ENCODE measurements at regions not wholly inside any gene's neighbourhood (a gene's known extent, or its start where the extent isn't known, plus 50 kb on each side); places are given as distances from the start of the nearest gene placed in this dataset.

- 96% methylated on average over 4 of the region's 4 CpGs for WGBS, 2 experiments
Observed at GRCh38 chr11:91244912-91245311, 979.7 kb upstream of the FAT3 start.

GRCh38 chr11:91243630-91244029, 981.0 kb upstream of the FAT3 start:
- Histone ChIP-seq H3K27me3 (ENCODE audit: control insufficient read depth, insufficient read depth, low read length, poor library complexity, severe bottlenecking) (no peaks in the 10 kb centered on the region), H3K4me1 (ENCODE audit: control insufficient read depth, insufficient read depth, low read length) (no peaks in the 10 kb centered on the region), H3K4me3 (ENCODE audit: insufficient read depth, low read depth, low read length) (no peak overlapping the region), H3K36me3 (ENCODE audit: control insufficient read depth, insufficient read depth, low read length) (no peaks in the 10 kb centered on the region), H3K9me3 (ENCODE audit: control insufficient read depth, low read length) (no peaks in the 10 kb centered on the region), H3K27ac (ENCODE audit: insufficient read depth, low read depth, low read length, poor library complexity, severe bottlenecking) (no peak overlapping the region)
- 94 to 100% methylated on average over 1 to 2 of the region's 2 CpGs for WGBS, 2 experiments

More at GRCh38 chr11:91244912-91245311, 979.7 kb upstream of the FAT3 start:
- Histone ChIP-seq H3K9me3 (ENCODE audit: control insufficient read depth, low read length) (no peaks in the 10 kb centered on the region), H3K4me1 (ENCODE audit: control insufficient read depth, insufficient read depth, low read length) (no peaks in the 10 kb centered on the region), H3K4me3 (ENCODE audit: insufficient read depth, low read depth, low read length) (no peak overlapping the region), H3K27ac (ENCODE audit: insufficient read depth, low read depth, low read length, poor library complexity, severe bottlenecking) (no peak overlapping the region), H3K36me3 (ENCODE audit: control insufficient read depth, insufficient read depth, low read length) (no peaks in the 10 kb centered on the region), H3K27me3 (ENCODE audit: control insufficient read depth, insufficient read depth, low read length, poor library complexity, severe bottlenecking) (no peaks in the 10 kb centered on the region)

- Histone ChIP-seq H3K27ac (ENCODE audit: insufficient read depth, low read depth, low read length, poor library complexity, severe bottlenecking) (no peak overlapping the region), H3K4me3 (ENCODE audit: insufficient read depth, low read depth, low read length) (no peak overlapping the region), H3K27me3 (ENCODE audit: control insufficient read depth, insufficient read depth, low read length, poor library complexity, severe bottlenecking) (no peaks in the 10 kb centered on the region), H3K4me1 (ENCODE audit: control insufficient read depth, insufficient read depth, low read length) (no peaks in the 10 kb centered on the region), H3K9me3 (ENCODE audit: control insufficient read depth, low read length) (no peaks in the 10 kb centered on the region), H3K36me3 (ENCODE audit: control insufficient read depth, insufficient read depth, low read length) (no peaks in the 10 kb centered on the region)
- 100% methylated on average over 2 of the region's 3 CpGs; no CpG with 5 or more reads in 1 of the 2 experiments for WGBS, 2 experiments
Observed at GRCh38 chr11:91243051-91243450, 981.6 kb upstream of the FAT3 start.

GRCh38 chr11:91241226-91241625, 983.4 kb upstream of the FAT3 start:
- no peaks in the 10 kb centered on the region for H3K27me3 ChIP-seq (ENCODE audit: control insufficient read depth, insufficient read depth, low read length, poor library complexity, severe bottlenecking)
- WGBS, 2 experiments, result 92 to 96% methylated on average over 3 of the region's 3 CpGs
- no peaks in the 10 kb centered on the region for H3K4me1 ChIP-seq (ENCODE audit: control insufficient read depth, insufficient read depth, low read length)

GRCh38 chr11:91239359-91239758, 985.3 kb upstream of the FAT3 start:
- no peaks in the 10 kb centered on the region for H3K36me3 ChIP-seq (ENCODE audit: control insufficient read depth, insufficient read depth, low read length)
- 85 to 100% methylated on average over 2 of the region's 2 CpGs for WGBS, 2 experiments
- H3K4me3 ChIP-seq (ENCODE audit: insufficient read depth, low read depth, low read length), result no peak overlapping the region
- no peaks in the 10 kb centered on the region for H3K9me3 ChIP-seq (ENCODE audit: control insufficient read depth, low read length)
- no peaks in the 10 kb centered on the region for H3K27me3 ChIP-seq (ENCODE audit: control insufficient read depth, insufficient read depth, low read length, poor library complexity, severe bottlenecking)
- no peaks in the 10 kb centered on the region for H3K4me1 ChIP-seq (ENCODE audit: control insufficient read depth, insufficient read depth, low read length)
- H3K27ac ChIP-seq (ENCODE audit: insufficient read depth, low read depth, low read length, poor library complexity, severe bottlenecking), result no peak overlapping the region

More at GRCh38 chr11:91241226-91241625, 983.4 kb upstream of the FAT3 start:
- no peaks in the 10 kb centered on the region for H3K9me3 ChIP-seq (ENCODE audit: control insufficient read depth, low read length)
- H3K27ac ChIP-seq (ENCODE audit: insufficient read depth, low read depth, low read length, poor library complexity, severe bottlenecking), result no peak overlapping the region
- H3K36me3 ChIP-seq (ENCODE audit: control insufficient read depth, insufficient read depth, low read length), result no peaks in the 10 kb centered on the region
- H3K4me3 ChIP-seq (ENCODE audit: insufficient read depth, low read depth, low read length), result no peak overlapping the region

GRCh38 chr11:91231226-91231625, 993.4 kb upstream of the FAT3 start:
- H3K27ac ChIP-seq (ENCODE audit: insufficient read depth, low read depth, low read length, poor library complexity, severe bottlenecking), result no peak overlapping the region
- no peaks in the 10 kb centered on the region for H3K27me3 ChIP-seq (ENCODE audit: control insufficient read depth, insufficient read depth, low read length, poor library complexity, severe bottlenecking)
- 93 to 95% methylated on average over 4 of the region's 4 CpGs for WGBS, 2 experiments
- H3K4me3 ChIP-seq (ENCODE audit: insufficient read depth, low read depth, low read length), result no peak overlapping the region
- no peaks in the 10 kb centered on the region for H3K36me3 ChIP-seq (ENCODE audit: control insufficient read depth, insufficient read depth, low read length)
- H3K4me1 ChIP-seq (ENCODE audit: control insufficient read depth, insufficient read depth, low read length), result no peaks in the 10 kb centered on the region
- no peaks in the 10 kb centered on the region for H3K9me3 ChIP-seq (ENCODE audit: control insufficient read depth, low read length)

GRCh38 chr11:91230647-91231046, 994.0 kb upstream of the FAT3 start:
- Histone ChIP-seq H3K36me3 (ENCODE audit: control insufficient read depth, insufficient read depth, low read length) (no peaks in the 10 kb centered on the region), H3K27ac (ENCODE audit: insufficient read depth, low read depth, low read length, poor library complexity, severe bottlenecking) (no peak overlapping the region)

GRCh38 chr11:91222830-91223229, 1000.0 kb upstream of the CHORDC1 start:
- WGBS, 2 experiments, result no CpG with 5 or more reads among the region's 1 CpG
- no peak overlapping the region for H3K27ac ChIP-seq (ENCODE audit: insufficient read depth, low read depth, low read length, poor library complexity, severe bottlenecking)
- H3K9me3 ChIP-seq (ENCODE audit: control insufficient read depth, low read length), result no peaks in the 10 kb centered on the region
- no peak overlapping the region for H3K4me3 ChIP-seq (ENCODE audit: insufficient read depth, low read depth, low read length)
- no peaks in the 10 kb centered on the region for H3K4me1 ChIP-seq (ENCODE audit: control insufficient read depth, insufficient read depth, low read length)
- H3K27me3 ChIP-seq (ENCODE audit: control insufficient read depth, insufficient read depth, low read length, poor library complexity, severe bottlenecking), result no peaks in the 10 kb centered on the region
- H3K36me3 ChIP-seq (ENCODE audit: control insufficient read depth, insufficient read depth, low read length), result no peaks in the 10 kb centered on the region

More at GRCh38 chr11:91230647-91231046, 994.0 kb upstream of the FAT3 start:
- no peaks in the 10 kb centered on the region for H3K27me3 ChIP-seq (ENCODE audit: control insufficient read depth, insufficient read depth, low read length, poor library complexity, severe bottlenecking)
- no peak overlapping the region for H3K4me3 ChIP-seq (ENCODE audit: insufficient read depth, low read depth, low read length)
- H3K9me3 ChIP-seq (ENCODE audit: control insufficient read depth, low read length), result no peaks in the 10 kb centered on the region
- no peaks in the 10 kb centered on the region for H3K4me1 ChIP-seq (ENCODE audit: control insufficient read depth, insufficient read depth, low read length)

GRCh38 chr11:91220476-91221202, 997.8 kb upstream of the CHORDC1 start:
- H3K27me3 ChIP-seq (ENCODE audit: control insufficient read depth, insufficient read depth, low read length, poor library complexity, severe bottlenecking), result no peaks in the 10 kb centered on the region
- H3K9me3 ChIP-seq (ENCODE audit: control insufficient read depth, low read length), result no peaks in the 10 kb centered on the region
- no peak overlapping the region for H3K4me3 ChIP-seq (ENCODE audit: insufficient read depth, low read depth, low read length)
- WGBS, 2 experiments, result 0% methylated on average over 1 of the region's 1 CpG; no CpG with 5 or more reads in 1 of the 2 experiments
- no peaks in the 10 kb centered on the region for H3K4me1 ChIP-seq (ENCODE audit: control insufficient read depth, insufficient read depth, low read length)
- H3K27ac ChIP-seq (ENCODE audit: insufficient read depth, low read depth, low read length, poor library complexity, severe bottlenecking), result no peak overlapping the region
- no peaks in the 10 kb centered on the region for H3K36me3 ChIP-seq (ENCODE audit: control insufficient read depth, insufficient read depth, low read length)

- Histone ChIP-seq H3K4me1 (ENCODE audit: control insufficient read depth, insufficient read depth, low read length) (no peaks in the 10 kb centered on the region), H3K9me3 (ENCODE audit: control insufficient read depth, low read length) (no peaks in the 10 kb centered on the region), H3K4me3 (ENCODE audit: insufficient read depth, low read depth, low read length) (no peak overlapping the region), H3K36me3 (ENCODE audit: control insufficient read depth, insufficient read depth, low read length) (no peaks in the 10 kb centered on the region), H3K27me3 (ENCODE audit: control insufficient read depth, insufficient read depth, low read length, poor library complexity, severe bottlenecking) (no peaks in the 10 kb centered on the region), H3K27ac (ENCODE audit: insufficient read depth, low read depth, low read length, poor library complexity, severe bottlenecking) (no peak overlapping the region)
- no CpG with 5 or more reads among the region's 1 CpG for WGBS, 2 experiments
Observed at GRCh38 chr11:91219535-91219934, 996.7 kb upstream of the CHORDC1 start.
